ENCODE measurements at regions not wholly inside any gene's neighbourhood (a gene's known extent, or its start where the extent isn't known, plus 50 kb on each side); places are given as distances from the start of the nearest gene placed in this dataset.

GRCh38 chr2:71781695-71782228 lies 328.4 kb downstream of the DYSF start:
- no peak for TF ChIP-seq POLR2A (IDR thresholded peaks at IDR 0.05)
- TF ChIP-seq, protein P1, sequence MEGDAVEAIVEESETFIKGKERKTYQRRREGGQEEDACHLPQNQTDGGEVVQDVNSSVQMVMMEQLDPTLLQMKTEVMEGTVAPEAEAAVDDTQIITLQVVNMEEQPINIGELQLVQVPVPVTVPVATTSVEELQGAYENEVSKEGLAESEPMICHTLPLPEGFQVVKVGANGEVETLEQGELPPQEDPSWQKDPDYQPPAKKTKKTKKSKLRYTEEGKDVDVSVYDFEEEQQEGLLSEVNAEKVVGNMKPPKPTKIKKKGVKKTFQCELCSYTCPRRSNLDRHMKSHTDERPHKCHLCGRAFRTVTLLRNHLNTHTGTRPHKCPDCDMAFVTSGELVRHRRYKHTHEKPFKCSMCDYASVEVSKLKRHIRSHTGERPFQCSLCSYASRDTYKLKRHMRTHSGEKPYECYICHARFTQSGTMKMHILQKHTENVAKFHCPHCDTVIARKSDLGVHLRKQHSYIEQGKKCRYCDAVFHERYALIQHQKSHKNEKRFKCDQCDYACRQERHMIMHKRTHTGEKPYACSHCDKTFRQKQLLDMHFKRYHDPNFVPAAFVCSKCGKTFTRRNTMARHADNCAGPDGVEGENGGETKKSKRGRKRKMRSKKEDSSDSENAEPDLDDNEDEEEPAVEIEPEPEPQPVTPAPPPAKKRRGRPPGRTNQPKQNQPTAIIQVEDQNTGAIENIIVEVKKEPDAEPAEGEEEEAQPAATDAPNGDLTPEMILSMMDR (IDR thresholded peaks at IDR 0.05 in 8 of 11, conservative IDR thresholded peaks at IDR 0.05 in 3 of 11) = no peak

All from spleen (tissue), 7 donors.